LoVo (cell line): ENCODE measurements at regions not wholly inside any gene's neighbourhood (a gene's known extent, or its start where the extent isn't known, plus 50 kb on each side); places are given as distances from the start of the nearest gene placed in this dataset.

Experiments
- DNase-seq: peaks from one replicate; pipeline ENCODE4 v3.0.0-alpha.2; 2016; ENCODE audit warnings: low spot score

DNA sequence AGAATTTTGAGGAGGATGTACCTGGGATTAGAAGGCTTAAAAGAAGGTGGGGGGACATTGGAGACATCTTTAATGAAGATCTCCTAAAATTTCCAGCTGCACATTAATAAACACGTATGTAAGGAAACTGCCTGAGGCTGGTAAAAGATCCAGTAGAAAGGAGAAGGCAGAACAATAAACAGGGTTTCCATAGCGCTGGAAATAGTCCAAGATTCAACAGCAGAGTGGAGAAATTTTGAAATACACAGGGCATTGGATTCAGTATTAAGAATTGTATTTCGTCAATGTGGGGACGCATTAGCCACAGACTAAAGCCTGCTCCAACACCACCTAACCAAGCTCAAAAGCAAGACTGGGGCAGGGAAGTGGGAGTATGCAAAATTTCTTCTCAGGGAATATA is 606.9 kb upstream of the NRXN1 start:
- DNase-seq: no peak

DNA sequence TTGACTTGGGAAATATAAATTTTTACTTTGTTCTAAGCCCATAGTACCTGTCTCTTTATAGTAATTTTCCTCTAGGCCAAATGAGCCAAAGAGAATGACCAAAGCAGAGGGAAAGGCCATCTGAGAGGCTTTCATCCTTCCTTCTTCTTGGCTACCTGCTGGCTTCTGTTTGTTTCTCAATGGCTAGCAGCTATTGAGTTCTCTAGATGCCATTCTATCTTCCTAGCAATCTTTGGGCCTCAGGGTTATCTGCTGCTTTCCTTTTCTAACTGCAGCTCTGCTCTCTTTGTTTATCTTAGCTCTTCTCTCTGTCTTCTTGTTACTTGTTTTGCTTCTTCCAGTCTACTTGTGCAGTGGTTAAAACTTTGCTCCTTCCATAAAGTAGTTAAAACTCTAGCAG is 601.1 kb upstream of the NRXN1 start:
- DNase-seq: no peak

GRCh38 chr2:51629406-51629805 is 597.5 kb upstream of the NRXN1 start:
- DNase-seq: no peak

DNA sequence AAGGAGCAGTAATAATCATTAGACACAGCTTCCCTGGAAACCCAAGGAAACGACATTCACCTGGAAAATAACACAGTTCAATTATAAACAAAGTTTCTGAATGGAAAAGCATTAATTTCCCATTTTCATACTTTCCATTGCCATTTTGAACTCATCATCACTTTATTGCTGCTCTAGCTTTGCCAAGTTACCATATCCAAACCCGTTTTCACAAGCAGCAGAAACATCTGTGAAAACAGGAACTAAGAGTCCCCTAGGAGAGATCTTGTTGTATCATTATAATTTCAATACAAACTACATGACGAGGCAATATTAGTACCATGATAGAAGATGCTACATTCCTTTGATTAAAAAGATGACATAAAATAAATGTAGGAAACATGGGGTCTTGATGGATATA is 597.0 kb upstream of the NRXN1 start:
- DNase-seq: no peak

- DNase-seq: no peak
Measured at GRCh38 chr2:51624995-51625394, 593.1 kb upstream of the NRXN1 start.

DNA sequence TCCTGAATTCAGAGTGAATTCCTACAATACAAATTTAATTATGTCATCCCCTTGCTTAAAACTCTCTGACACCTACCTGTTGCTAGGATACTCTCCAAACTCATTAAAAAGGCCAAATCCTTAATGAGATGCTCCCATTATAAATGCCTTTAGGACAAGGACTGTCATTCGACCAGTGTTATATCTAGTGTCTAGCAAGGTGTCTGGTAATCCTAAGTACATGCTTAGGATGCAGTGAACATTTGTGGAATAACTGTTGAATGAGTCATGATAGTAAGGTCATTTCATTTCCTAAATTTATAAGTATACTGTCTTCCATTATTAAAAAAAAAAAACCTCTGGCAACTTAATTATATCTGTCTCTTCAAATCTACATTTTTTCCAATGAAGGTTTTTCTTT is 588.9 kb upstream of the NRXN1 start:
- DNase-seq: no peak

- DNase-seq: no peak
Measured at GRCh38 chr2:51619961-51620360, 588.0 kb upstream of the NRXN1 start.

- DNase-seq: no peak
Measured at GRCh38 chr2:51612387-51612786, 580.5 kb upstream of the NRXN1 start.

DNA sequence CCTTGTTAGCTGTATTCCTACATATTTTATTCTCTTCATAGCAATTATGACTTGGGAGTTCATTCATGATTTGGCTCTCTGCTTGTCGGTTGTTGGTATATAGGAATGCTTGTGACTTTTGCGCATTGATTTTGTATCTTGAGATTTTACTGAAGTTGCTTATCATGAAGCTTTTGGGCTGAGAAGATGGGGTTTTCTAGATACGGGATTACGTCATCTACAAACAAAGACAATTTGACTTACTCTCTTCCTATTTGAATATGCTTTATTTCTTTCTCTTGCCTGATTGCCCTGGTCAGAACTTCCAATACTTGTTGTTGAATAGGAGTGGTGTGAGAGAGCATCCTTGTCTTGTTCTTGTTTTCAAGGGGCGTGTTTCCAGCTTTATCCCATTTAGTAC is 569.8 kb upstream of the NRXN1 start:
- no peak for DNase-seq

GRCh38 chr2:51597086-51597485 is 565.2 kb upstream of the NRXN1 start:
- DNase-seq: no peak

- no peak for DNase-seq
Measured at GRCh38 chr2:51595836-51596235, 563.9 kb upstream of the NRXN1 start.

GRCh38 chr2:51581636-51582267 is 549.8 kb upstream of the NRXN1 start:
- DNase-seq: no peak

DNA sequence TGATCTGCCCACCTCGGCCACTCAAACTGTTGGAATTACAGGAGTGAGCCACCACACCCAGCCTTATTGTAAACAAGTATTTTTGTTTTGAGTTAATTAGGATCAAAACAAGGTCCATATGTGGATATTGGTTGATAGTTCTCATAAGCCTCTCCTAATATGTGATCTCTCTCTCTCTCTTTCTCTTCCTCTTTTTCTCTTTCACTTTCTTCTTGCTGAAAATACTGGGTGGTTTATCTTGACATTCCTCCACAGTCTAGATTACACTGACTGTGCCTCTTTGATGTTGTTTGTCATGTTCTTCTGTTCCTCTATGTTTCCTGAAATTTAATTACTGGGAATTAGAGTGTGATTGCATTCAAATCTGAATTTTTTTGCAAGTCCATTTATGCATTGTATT is 547.5 kb upstream of the NRXN1 start:
- no peak for DNase-seq

GRCh38 chr2:51575181-51575580 is 543.2 kb upstream of the NRXN1 start:
- DNase-seq: no peak

- DNase-seq: no peak
Measured at GRCh38 chr2:51559026-51559425, 527.1 kb upstream of the NRXN1 start.

DNA sequence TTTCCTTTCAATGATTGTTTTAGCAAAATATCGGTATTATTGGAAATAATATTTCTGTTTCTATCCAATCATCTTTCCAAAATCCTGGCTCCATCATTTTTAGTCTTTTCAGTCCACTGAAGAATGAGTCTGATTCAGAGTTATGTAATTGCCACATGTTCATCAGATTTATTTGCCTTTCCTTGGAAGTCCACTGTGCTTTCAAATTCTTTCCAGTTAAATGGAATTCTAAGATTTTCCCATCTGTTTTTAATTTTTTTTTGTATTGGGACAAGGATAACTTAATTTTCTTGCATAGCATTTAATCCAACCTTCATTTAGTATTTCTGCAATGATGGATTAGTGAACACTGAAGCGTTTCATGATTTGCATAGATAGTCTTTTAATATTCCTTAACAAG is 521.5 kb upstream of the NRXN1 start:
- no peak for DNase-seq

GRCh38 chr2:51535763-51536162 is 503.8 kb upstream of the NRXN1 start:
- no peak for DNase-seq

- no peak for DNase-seq
Measured at GRCh38 chr2:51534166-51534565, 502.2 kb upstream of the NRXN1 start.

- no peak for DNase-seq
Measured at GRCh38 chr2:51528156-51528555, 496.2 kb upstream of the NRXN1 start.

DNA sequence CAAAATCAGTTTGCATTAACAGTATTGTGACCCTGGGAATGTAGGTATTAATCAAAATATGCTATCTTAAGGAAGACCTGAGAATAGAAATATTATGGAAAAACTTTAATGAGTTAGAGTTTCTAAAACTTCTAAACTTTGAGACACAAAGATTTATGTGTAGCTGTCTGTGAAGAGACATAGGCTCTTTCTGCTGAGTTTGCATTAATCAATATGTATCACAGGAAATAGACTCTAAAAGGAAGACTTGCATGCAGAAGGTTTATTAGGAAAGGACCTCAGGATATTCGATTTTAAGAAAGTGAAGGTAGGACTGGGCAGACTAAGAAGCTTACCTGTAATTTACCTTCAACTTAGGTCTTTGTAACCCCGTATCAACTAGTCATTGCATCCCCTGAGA is 494.8 kb upstream of the NRXN1 start:
- no peak for DNase-seq

DNA sequence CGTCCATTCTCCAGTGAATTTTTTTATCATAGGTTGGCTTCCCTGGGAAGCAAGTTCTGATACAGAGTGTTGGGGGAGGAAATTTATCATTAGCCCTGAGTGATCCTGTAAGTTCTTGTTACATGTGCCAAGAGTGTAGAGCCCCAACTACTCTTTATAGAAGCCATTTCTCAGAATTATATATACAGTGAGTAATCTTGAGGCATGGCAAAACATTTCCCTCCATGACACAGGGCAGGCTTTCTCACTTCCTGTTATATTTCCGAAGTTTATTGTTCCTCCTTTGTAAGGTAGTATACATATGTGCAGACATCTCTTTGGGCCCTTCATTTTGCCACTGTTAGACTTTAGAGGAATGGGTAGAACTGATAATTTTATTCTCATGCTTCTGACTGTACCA is 484.7 kb upstream of the NRXN1 start:
- no peak for DNase-seq

DNA sequence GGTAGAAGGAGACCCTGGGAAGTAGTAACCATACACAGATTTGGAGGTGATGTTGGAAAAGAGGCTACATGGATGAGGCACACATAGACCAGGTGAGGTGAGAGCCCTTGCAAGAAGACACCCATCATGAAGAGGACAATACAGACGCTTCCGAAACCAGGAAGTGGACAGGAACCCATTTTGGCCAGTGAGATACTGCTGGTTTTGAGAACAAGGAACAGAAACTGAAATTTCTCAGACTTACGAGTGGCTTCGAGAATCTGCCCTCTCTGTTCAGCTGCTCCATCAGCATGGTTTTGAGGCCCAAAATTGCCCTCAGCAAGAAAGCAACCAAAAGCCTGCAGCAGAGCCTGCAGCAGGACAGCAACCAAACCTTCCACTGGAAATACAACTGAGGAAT is 479.1 kb upstream of the NRXN1 start:
- DNase-seq: no peak

- DNase-seq: no peak
Measured at GRCh38 chr2:51510303-51510702, 478.4 kb upstream of the NRXN1 start.

- DNase-seq: no peak
Measured at GRCh38 chr2:51505533-51505932, 473.6 kb upstream of the NRXN1 start.
